ENCODE measurements at regions not wholly inside any gene's neighbourhood (a gene's known extent, or its start where the extent isn't known, plus 50 kb on each side); places are given as distances from the start of the nearest gene placed in this dataset.

- no peaks in the 10 kb centered on the region for H3K36me3 Mint-ChIP-seq (ENCODE audit: low read depth)
- no peaks in the 10 kb centered on the region for H3K4me1 Mint-ChIP-seq (ENCODE audit: low read depth)
- no peak overlapping the region for H3K27ac Mint-ChIP-seq
- H3K4me3 Mint-ChIP-seq: no peak overlapping the region
- H3K27me3 Mint-ChIP-seq: no peaks in the 10 kb centered on the region
- H3K9me3 Mint-ChIP-seq: no peaks in the 10 kb centered on the region
Measured at GRCh38 chr12:132416121-132416673, 73.8 kb upstream of the FBRSL1 start.

DNA sequence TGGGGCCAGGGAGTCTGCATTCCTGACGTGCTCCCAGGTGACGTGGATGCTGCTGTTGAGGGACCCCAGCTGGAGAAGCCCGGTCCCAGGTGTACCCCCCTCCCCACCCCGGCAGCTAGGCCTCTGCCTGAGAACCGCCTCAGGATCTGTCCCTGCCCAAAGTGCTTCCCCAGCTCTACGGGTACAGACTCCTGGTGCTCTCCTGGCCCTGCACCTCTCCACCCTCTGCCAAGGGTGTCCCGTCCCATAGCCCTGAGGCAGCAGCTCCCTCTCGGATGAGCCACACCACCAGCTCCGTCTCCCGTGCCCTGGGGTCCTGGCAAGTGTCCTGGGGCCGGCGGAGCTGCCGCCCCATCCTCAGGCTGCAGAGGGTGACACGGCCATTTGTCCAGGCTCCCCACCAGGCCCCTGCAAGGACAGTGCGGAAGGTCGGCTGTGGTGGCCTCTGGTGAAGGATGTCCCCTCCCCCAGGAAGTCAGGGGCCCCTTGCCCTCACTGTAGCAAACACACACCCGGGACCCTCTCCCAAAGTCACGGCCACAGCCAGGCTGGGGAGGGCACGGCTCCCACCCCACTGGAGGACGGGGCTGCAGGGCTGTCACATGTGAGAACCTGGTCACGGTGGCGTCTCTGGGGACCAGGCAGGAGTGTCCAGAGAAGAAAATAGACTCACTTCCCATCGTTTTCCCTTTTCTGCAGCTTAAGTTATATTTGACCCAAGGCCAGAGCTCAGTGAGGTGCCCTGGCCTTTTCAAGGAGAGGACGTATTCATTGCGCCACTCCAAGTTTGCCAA is 74.4 kb upstream of the FBRSL1 start:
- no peaks in the 10 kb centered on the region for H3K4me1 Mint-ChIP-seq (ENCODE audit: low read depth)
- H3K4me3 Mint-ChIP-seq: no peak overlapping the region
- no peaks in the 10 kb centered on the region for H3K36me3 Mint-ChIP-seq (ENCODE audit: low read depth)
- no peak overlapping the region for H3K27ac Mint-ChIP-seq
- no peaks in the 10 kb centered on the region for H3K9me3 Mint-ChIP-seq
- no peaks in the 10 kb centered on the region for H3K27me3 Mint-ChIP-seq

GRCh38 chr12:132414634-132415326 is 75.2 kb upstream of the FBRSL1 start:
- Mint-ChIP-seq H3K9me3 (no peaks in the 10 kb centered on the region), H3K27ac (no peak overlapping the region), H3K4me3 (no peak overlapping the region), H3K4me1 (ENCODE audit: low read depth) (no peaks in the 10 kb centered on the region), H3K36me3 (ENCODE audit: low read depth) (no peaks in the 10 kb centered on the region), H3K27me3 (no peaks in the 10 kb centered on the region)

GRCh38 chr12:132413931-132414588 is 75.9 kb upstream of the FBRSL1 start:
- H3K27me3 Mint-ChIP-seq: no peaks in the 10 kb centered on the region
- H3K27ac Mint-ChIP-seq: no peak overlapping the region
- no peaks in the 10 kb centered on the region for H3K4me1 Mint-ChIP-seq (ENCODE audit: low read depth)
- no peaks in the 10 kb centered on the region for H3K36me3 Mint-ChIP-seq (ENCODE audit: low read depth)
- no peak overlapping the region for H3K4me3 Mint-ChIP-seq
- no peaks in the 10 kb centered on the region for H3K9me3 Mint-ChIP-seq

- H3K27ac Mint-ChIP-seq: no peak overlapping the region
- H3K9me3 Mint-ChIP-seq: no peaks in the 10 kb centered on the region
- no peaks in the 10 kb centered on the region for H3K27me3 Mint-ChIP-seq
- H3K4me3 Mint-ChIP-seq: no peak overlapping the region
- no peaks in the 10 kb centered on the region for H3K36me3 Mint-ChIP-seq (ENCODE audit: low read depth)
- no peaks in the 10 kb centered on the region for H3K4me1 Mint-ChIP-seq (ENCODE audit: low read depth)
Measured at GRCh38 chr12:132411457-132411856, 78.5 kb upstream of the FBRSL1 start.

- Mint-ChIP-seq H3K9me3 (no peaks in the 10 kb centered on the region), H3K27ac (no peak overlapping the region), H3K4me1 (ENCODE audit: low read depth) (no peaks in the 10 kb centered on the region), H3K4me3 (no peak overlapping the region), H3K36me3 (ENCODE audit: low read depth) (no peaks in the 10 kb centered on the region), H3K27me3 (no peaks in the 10 kb centered on the region)
Measured at GRCh38 chr12:132410849-132411248, 79.1 kb upstream of the FBRSL1 start.

DNA sequence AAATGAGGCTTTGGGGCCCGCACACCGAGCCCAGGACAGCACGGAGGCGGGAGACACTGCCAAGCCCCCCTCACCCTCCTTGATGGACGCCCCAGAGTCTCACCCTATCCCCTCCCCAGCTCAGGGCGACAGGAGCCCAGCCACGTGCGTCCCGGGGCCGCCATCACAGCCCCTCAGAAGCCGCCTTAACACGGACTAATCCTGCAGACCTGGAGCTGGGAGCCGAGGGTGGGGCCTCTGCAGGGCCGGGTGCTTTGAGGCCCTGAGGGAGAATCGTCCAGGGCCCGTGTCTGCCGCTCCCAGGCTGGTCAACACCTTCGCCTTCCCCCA is 79.7 kb upstream of the FBRSL1 start:
- H3K27me3 Mint-ChIP-seq: no peaks in the 10 kb centered on the region
- no peak overlapping the region for H3K4me3 Mint-ChIP-seq
- H3K36me3 Mint-ChIP-seq (ENCODE audit: low read depth): no peaks in the 10 kb centered on the region
- H3K27ac Mint-ChIP-seq: no peak overlapping the region
- no peaks in the 10 kb centered on the region for H3K4me1 Mint-ChIP-seq (ENCODE audit: low read depth)
- no peaks in the 10 kb centered on the region for H3K9me3 Mint-ChIP-seq

DNA sequence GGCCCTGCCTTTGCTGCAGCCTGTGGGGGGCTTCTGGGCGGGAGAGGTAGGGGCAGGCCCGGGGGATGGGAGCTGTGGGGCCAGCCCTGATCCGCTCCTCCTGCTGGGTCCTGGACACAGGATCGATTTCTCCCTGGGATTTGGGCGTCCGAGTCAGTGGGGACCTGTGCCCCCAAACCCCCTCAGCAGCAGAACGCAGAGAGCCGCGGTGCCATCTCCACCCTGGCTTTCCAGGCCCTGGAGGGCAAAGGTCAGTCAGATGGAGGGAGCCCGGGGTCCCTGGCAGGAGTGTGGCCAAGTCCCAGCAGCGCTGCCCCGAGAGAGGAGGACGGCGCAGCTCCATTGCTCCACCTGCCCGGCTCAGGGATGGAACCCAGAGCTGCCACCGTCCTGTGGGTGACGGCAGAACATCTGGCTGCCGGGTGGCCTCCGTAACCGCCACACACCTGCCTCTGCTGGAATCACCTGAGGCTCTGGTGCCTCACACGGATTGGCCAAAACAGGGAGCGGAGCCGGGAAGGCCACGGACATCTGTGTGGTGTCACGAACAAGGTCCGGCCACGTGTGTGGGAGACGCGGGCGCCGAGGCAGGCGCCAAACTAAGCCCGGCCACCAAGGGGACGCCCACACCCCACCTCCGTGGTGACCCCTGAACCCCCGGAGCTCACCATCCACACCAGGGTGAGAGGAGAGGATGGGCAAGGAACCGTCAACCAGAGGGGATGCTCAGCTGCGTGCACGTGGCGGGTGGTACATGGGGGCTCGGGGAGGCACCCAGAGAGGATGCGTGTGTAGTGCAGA is 80.3 kb upstream of the FBRSL1 start:
- Mint-ChIP-seq H3K4me3 (no peak overlapping the region), H3K36me3 (ENCODE audit: low read depth) (no peaks in the 10 kb centered on the region), H3K27me3 (no peaks in the 10 kb centered on the region), H3K27ac (no peak overlapping the region), H3K4me1 (ENCODE audit: low read depth) (no peaks in the 10 kb centered on the region), H3K9me3 (no peaks in the 10 kb centered on the region)

GRCh38 chr12:132408626-132409494 is 79.5 kb upstream of the GALNT9 start:
- Mint-ChIP-seq H3K27ac (no peak overlapping the region), H3K4me3 (no peak overlapping the region), H3K36me3 (ENCODE audit: low read depth) (no peaks in the 10 kb centered on the region), H3K27me3 (no peaks in the 10 kb centered on the region), H3K9me3 (no peaks in the 10 kb centered on the region), H3K4me1 (ENCODE audit: low read depth) (no peaks in the 10 kb centered on the region)

- Mint-ChIP-seq H3K9me3 (no peaks in the 10 kb centered on the region), H3K4me3 (no peak overlapping the region), H3K4me1 (ENCODE audit: low read depth) (no peaks in the 10 kb centered on the region), H3K27me3 (peaks cover 3% of the 10 kb centered on the region), H3K36me3 (ENCODE audit: low read depth) (no peaks in the 10 kb centered on the region), H3K27ac (no peak overlapping the region)
Measured at GRCh38 chr12:132407992-132408391, 78.6 kb upstream of the GALNT9 start.

- H3K27ac Mint-ChIP-seq: no peak overlapping the region
- H3K27me3 Mint-ChIP-seq: peaks cover 6% of the 10 kb centered on the region
- H3K9me3 Mint-ChIP-seq: no peaks in the 10 kb centered on the region
- H3K4me1 Mint-ChIP-seq (ENCODE audit: low read depth): no peaks in the 10 kb centered on the region
- H3K4me3 Mint-ChIP-seq: no peak overlapping the region
- no peaks in the 10 kb centered on the region for H3K36me3 Mint-ChIP-seq (ENCODE audit: low read depth)
Measured at GRCh38 chr12:132407451-132407961, 78.1 kb upstream of the GALNT9 start.

DNA sequence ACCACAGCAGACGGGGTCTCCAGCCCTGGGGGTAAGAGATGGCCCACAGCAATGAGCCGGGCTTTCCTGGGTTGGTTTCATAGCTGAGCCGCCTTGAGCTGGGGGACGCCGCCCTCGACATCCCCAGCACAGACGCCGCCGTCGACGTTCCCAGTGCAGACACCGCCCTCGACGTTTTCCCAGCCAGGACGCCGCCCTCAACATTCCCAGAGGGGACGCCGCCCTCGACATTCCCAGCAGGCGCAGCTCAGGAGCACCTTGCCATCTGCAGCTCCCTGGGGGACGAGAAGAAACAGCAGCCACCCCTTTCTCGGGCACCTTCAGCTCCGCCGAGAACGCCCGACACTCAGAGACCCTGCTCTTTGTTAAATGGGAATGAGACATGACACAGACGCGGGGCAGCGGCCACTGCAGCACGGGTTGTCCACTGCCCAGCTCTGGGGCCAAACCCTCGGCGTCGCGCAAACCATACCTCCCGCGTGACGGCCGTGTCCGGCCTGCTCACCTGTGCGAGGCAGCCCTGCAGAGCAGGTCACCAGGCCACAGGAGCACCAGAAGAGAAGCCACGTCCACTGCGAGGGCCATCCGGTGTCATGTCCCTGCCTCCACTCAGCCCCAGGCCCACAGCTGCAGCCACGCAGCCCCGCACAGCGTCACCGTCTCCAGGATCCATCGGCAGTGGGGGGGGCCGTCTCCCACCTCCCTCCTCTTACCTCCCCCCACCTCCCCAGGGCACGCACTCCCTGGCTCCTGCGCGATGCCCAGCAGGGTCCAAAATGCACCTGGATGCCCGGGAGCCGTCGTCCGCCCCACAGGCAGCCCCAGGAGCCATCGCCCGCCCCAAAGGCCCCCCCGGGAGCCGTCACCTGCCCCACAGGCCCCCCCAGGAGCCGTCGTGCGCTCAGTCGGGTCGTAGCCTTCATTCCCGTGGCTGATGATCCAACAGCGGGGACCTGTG is 77.4 kb upstream of the GALNT9 start:
- H3K36me3 Mint-ChIP-seq (ENCODE audit: low read depth): no peaks in the 10 kb centered on the region
- no peak overlapping the region for H3K4me3 Mint-ChIP-seq
- no peak overlapping the region for H3K27ac Mint-ChIP-seq
- H3K9me3 Mint-ChIP-seq: no peaks in the 10 kb centered on the region
- no peaks in the 10 kb centered on the region for H3K4me1 Mint-ChIP-seq (ENCODE audit: low read depth)
- peaks cover 7% of the 10 kb centered on the region for H3K27me3 Mint-ChIP-seq

DNA sequence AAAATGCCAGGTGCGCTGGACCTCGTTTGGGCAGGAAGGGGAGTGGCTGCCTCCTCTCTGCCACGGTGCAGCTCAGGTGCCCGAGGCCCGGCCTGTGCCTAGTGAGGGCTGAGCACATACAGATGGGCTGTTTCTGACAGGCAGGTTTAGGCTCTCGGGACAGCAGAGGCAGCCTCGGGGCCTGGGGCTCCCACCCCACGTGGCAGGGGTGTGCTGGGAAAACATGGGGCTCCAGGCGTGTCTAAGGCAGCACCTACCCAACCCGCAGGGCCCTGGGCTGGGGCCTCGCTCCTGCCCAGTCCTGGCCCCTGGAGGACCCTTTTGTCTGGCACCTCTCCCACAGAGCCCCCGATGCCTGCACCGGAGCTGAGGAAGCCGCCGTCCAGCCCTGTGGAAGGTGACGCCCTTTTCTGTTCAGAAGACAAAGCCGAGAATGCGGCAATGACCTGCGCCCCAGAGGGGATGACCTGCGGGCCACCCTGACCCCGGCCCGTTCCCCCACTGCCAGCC is 76.4 kb upstream of the GALNT9 start:
- Mint-ChIP-seq H3K4me3 (no peak overlapping the region), H3K27me3 (peaks cover 11% of the 10 kb centered on the region), H3K4me1 (ENCODE audit: low read depth) (no peaks in the 10 kb centered on the region), H3K36me3 (ENCODE audit: low read depth) (no peaks in the 10 kb centered on the region), H3K9me3 (no peaks in the 10 kb centered on the region), H3K27ac (no peak overlapping the region)

All from stimulated activated naive CD8-positive, alpha-beta T cell treated with anti-CD3 and anti-CD28 coated beads, Interleukin-15, Interleukin-2, amounts not matched to agents 100 ng/mL and 50 ng/mL, for 24 hours (primary cell).